Breast epithelium (tissue), 3 donors: ENCODE measurements at regions not wholly inside any gene's neighbourhood (a gene's known extent, or its start where the extent isn't known, plus 50 kb on each side); places are given as distances from the start of the nearest gene placed in this dataset.

Experiments
- POLR2AphosphoS5 ChIP-seq, 3 donors: sonication (generic); formaldehyde crosslinking; IDR thresholded peaks; one replicate each; pipeline ENCODE4 v1.6.1; 2017; ENCODE audit warnings: antibody characterized with exemption in 3 of 3
- TF ChIP-seq, protein P1 (sequence below), 3 donors: fragments of 450-650 bp; IDR thresholded peaks; one replicate each; pipeline ENCODE4 v1.5.1; 2016 to 2017; ENCODE audit warnings: antibody characterized with exemption in 3 of 3, mild to moderate bottlenecking in 3 of 3, moderate library complexity in 3 of 3

DNA sequence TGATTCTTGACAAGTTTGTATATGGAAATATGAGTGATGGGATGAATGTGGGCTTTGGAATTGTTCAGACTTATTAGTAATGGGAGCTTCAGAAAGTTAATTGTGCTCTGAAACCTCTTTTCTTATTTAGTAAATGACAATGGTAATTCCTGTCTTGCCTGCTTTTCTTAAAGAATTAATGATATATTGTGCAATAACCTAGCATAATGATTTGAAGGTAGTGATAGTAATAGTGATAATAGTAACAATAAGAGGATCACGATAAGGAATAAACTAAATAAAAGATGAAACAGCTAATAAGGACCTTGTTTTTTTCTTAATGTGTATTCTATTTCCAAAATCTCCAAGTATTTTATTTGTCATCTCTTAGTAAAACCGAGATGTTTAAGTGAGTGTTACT, 245.0 kb upstream of the CPHXL start:
- TF ChIP-seq, protein P1, sequence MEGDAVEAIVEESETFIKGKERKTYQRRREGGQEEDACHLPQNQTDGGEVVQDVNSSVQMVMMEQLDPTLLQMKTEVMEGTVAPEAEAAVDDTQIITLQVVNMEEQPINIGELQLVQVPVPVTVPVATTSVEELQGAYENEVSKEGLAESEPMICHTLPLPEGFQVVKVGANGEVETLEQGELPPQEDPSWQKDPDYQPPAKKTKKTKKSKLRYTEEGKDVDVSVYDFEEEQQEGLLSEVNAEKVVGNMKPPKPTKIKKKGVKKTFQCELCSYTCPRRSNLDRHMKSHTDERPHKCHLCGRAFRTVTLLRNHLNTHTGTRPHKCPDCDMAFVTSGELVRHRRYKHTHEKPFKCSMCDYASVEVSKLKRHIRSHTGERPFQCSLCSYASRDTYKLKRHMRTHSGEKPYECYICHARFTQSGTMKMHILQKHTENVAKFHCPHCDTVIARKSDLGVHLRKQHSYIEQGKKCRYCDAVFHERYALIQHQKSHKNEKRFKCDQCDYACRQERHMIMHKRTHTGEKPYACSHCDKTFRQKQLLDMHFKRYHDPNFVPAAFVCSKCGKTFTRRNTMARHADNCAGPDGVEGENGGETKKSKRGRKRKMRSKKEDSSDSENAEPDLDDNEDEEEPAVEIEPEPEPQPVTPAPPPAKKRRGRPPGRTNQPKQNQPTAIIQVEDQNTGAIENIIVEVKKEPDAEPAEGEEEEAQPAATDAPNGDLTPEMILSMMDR (IDR thresholded peaks at IDR 0.05): no peak
- TF ChIP-seq POLR2AphosphoS5 (IDR thresholded peaks at IDR 0.05): no peak
